ENCODE measurements at regions not wholly inside any gene's neighbourhood (a gene's known extent, or its start where the extent isn't known, plus 50 kb on each side); places are given as distances from the start of the nearest gene placed in this dataset.

DNA sequence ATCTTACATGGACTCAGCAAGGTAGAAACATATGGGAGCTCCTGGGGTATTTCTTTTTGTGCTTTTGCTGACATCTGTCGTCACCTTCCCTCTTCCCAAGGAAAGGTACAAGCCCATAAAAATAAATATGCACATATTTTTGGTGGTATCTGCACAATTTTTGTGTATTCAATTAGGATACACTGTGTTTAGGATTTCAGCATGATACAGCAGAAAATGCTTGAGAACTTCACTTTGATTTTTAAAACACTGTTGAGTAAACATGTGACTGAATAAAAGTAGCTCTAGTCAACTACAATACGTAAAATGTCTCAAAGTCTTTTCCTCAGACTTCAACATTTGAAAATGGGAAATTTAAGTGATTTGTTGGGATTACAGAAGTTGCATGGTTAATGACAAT, 99.4 kb upstream of the SPANXC start:
- H3K9me3 ChIP-seq (replicated peaks; ENCODE audit: control insufficient read depth, insufficient read depth, low read length), result no peaks in the 10 kb centered on the region
- H3K27me3 ChIP-seq (ENCODE audit: control insufficient read depth in 2 of 2, insufficient read depth in 2 of 2, low read length in 2 of 2), result no peaks in the 10 kb centered on the region
- dilution Hi-C loops (cut with MboI; ENCODE audit: extremely low pct_ligation_motif_present, low sequenced_read_pairs) (no loop called here), intact Hi-C loops (cut with micrococcal nuclease) (loop anchor here (1.0 to 2.0 kb wide), 3 partner anchors 64 to 128 kb away; no protein-coding TSS in a partner anchor)
- H3K4me1 ChIP-seq (ENCODE audit: control insufficient read depth, extremely low read depth, insufficient read depth, low read length), result peaks cover 25% of the 10 kb centered on the region
- peak overlapping the region; percentile 61 for H3K9ac ChIP-seq (replicated peaks; ENCODE audit: extremely low read depth, insufficient read depth, low read length)
- ChIA-PET POLR2A (no interaction called here), CTCF (interaction anchor here (0.8 to 1.7 kb wide), 7 partner anchors 11 to 127 kb away, joined by 3 to 8 read pairs (median 4); no protein-coding TSS in a partner anchor)
- no peaks in the 10 kb centered on the region for H3K36me3 ChIP-seq (ENCODE audit: control insufficient read depth in 2 of 2, extremely low read depth in 1 of 2, insufficient read depth in 2 of 2, low read length in 2 of 2)
- H4K20me1 ChIP-seq (replicated peaks; ENCODE audit: control insufficient read depth, extremely low read depth, insufficient read depth, low read length), result no peaks in the 10 kb centered on the region
- peak overlapping the region; percentile 79 for H3K4me2 ChIP-seq (ENCODE audit: insufficient read depth, low read length)
- H2AFZ ChIP-seq (ENCODE audit: low read depth, low read length), result no peak overlapping the region
- H3K27ac ChIP-seq (ENCODE audit: insufficient read depth, low read depth, low read length), result peak overlapping the region; percentile 77
- H3K9me1 ChIP-seq (replicated peaks; ENCODE audit: control insufficient read depth, extremely low read depth, insufficient read depth, low read length), result no peaks in the 10 kb centered on the region
- TF ChIP-seq MYC (IDR thresholded peaks at IDR 0.05; ENCODE audit: low read depth, low read length) (no peak), JUN (IDR thresholded peaks at IDR 0.05; ENCODE audit: borderline replicate concordance, insufficient read depth, insufficient read length, low read depth) (no peak), FOS (IDR thresholded peaks at IDR 0.05; ENCODE audit: borderline replicate concordance, insufficient read depth, low read length) (no peak), EZH2 (IDR thresholded peaks at IDR 0.05; ENCODE audit: borderline replicate concordance, low read depth, low read length, severe bottlenecking) (no peak), POLR2AphosphoS5 (IDR thresholded peaks at IDR 0.05; ENCODE audit: insufficient read depth, low read depth, low read length) (no peak), POLR2A (IDR thresholded peaks at IDR 0.05; ENCODE audit: low read depth, low read length) (no peak), GATA2 (IDR thresholded peaks at IDR 0.05; ENCODE audit: insufficient read depth, insufficient read length, low read depth, low read length) (no peak)
- TF ChIP-seq, protein P1, sequence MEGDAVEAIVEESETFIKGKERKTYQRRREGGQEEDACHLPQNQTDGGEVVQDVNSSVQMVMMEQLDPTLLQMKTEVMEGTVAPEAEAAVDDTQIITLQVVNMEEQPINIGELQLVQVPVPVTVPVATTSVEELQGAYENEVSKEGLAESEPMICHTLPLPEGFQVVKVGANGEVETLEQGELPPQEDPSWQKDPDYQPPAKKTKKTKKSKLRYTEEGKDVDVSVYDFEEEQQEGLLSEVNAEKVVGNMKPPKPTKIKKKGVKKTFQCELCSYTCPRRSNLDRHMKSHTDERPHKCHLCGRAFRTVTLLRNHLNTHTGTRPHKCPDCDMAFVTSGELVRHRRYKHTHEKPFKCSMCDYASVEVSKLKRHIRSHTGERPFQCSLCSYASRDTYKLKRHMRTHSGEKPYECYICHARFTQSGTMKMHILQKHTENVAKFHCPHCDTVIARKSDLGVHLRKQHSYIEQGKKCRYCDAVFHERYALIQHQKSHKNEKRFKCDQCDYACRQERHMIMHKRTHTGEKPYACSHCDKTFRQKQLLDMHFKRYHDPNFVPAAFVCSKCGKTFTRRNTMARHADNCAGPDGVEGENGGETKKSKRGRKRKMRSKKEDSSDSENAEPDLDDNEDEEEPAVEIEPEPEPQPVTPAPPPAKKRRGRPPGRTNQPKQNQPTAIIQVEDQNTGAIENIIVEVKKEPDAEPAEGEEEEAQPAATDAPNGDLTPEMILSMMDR (IDR thresholded peaks at IDR 0.05; ENCODE audit: extremely low read depth in 1 of 2, insufficient read depth in 1 of 2, low read depth in 1 of 2, low read length in 2 of 2), result no peak
- TF ChIP-seq, protein P2, sequence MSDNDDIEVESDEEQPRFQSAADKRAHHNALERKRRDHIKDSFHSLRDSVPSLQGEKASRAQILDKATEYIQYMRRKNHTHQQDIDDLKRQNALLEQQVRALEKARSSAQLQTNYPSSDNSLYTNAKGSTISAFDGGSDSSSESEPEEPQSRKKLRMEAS (IDR thresholded peaks at IDR 0.05; ENCODE audit: insufficient read depth, insufficient read length), result no peak
- no peaks in the 10 kb centered on the region for H3K79me2 ChIP-seq (ENCODE audit: control insufficient read depth, insufficient read depth, low read length)
- DNase-seq (ENCODE audit: low read depth, low spot score), result no peak
- FAIRE-seq, result no peak
- H3K4me3 ChIP-seq (replicated peaks in 1 of 3; ENCODE audit: insufficient read depth in 1 of 3, low read depth in 1 of 3, low read length in 3 of 3), result no peak overlapping the region
- no TSS peak for BruUV-seq (replicated peaks)

Measured in endothelial cell of umbilical vein (primary cell).